GM12873 (cell line): ENCODE measurements at regions not wholly inside any gene's neighbourhood (a gene's known extent, or its start where the extent isn't known, plus 50 kb on each side); places are given as distances from the start of the nearest gene placed in this dataset.

Experiments used
- CTCF ChIP-seq: IDR thresholded peaks from 2 replicates; pipeline ENCODE4 v1.5.1; 2012; ENCODE audit warnings: low read depth, mild to moderate bottlenecking, moderate library complexity, low read length, control low read depth; ENCODE audit not compliant: insufficient read depth; ENCODE audit errors: missing control alignments

- no peak for TF ChIP-seq CTCF
These were observed 216.3 kb downstream of the EFHB start for GRCh38 chr3:19717736-19718135.

- no peak for TF ChIP-seq CTCF
These were observed 222.7 kb downstream of the EFHB start for GRCh38 chr3:19711160-19711782.

GRCh38 chr3:19702416-19703078 lies 231.5 kb downstream of the EFHB start:
- TF ChIP-seq CTCF, result no peak

GRCh38 chr3:19688767-19689166 lies 245.2 kb downstream of the EFHB start:
- peak; percentile 54 for TF ChIP-seq CTCF

GRCh38 chr3:19668163-19668562 lies 265.9 kb downstream of the EFHB start:
- TF ChIP-seq CTCF, result no peak

GRCh38 chr3:19662486-19662885 lies 271.5 kb downstream of the EFHB start:
- TF ChIP-seq CTCF, result no peak

- TF ChIP-seq CTCF, result no peak
These were observed 281.7 kb downstream of the EFHB start for GRCh38 chr3:19652336-19652735.
